ENCODE measurements at regions not wholly inside any gene's neighbourhood (a gene's known extent, or its start where the extent isn't known, plus 50 kb on each side); places are given as distances from the start of the nearest gene placed in this dataset.

DNA sequence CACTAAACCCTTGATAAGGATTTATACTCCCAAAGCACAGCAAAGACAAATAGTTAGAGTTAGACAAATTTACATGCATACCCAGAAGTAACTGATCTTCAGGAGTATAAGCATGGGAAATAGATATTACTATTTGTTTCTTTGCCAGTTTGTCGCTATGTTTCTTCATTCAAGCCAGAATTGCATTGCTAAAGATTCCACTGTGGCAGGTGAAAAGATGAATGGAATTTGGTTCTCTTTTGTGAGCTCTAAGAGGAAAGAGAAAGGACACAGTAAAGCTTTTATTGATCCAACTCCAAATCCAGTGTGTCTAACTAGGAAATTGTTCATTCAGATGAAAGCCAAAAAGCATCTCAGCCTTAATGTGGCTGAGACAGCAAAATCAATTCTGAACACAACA lies 292.3 kb upstream of the SPRY2 start:
- POLR2A ChIA-PET: no interaction called here
- TF ChIP-seq ZNF292 (tag by site-specific recombination; IDR thresholded peaks at IDR 0.05; ENCODE audit: borderline replicate concordance, low read depth) (no peak), ZNF792 (tag by site-specific recombination; IDR thresholded peaks at IDR 0.05) (no peak), ZNF544 (tag by site-specific recombination; IDR thresholded peaks at IDR 0.05) (no peak), ZNF157 (tag by site-specific recombination; IDR thresholded peaks at IDR 0.05) (no peak), GLI4 (tag by site-specific recombination; IDR thresholded peaks at IDR 0.05) (no peak), ZNF133 (tag by site-specific recombination; IDR thresholded peaks at IDR 0.05) (no peak), ZNF596 (tag by site-specific recombination; IDR thresholded peaks at IDR 0.05) (no peak), ZNF558 (tag by site-specific recombination; IDR thresholded peaks at IDR 0.05) (no peak), ZBTB20 (tag by site-specific recombination; IDR thresholded peaks at IDR 0.05) (no peak), ZNF350 (tag by site-specific recombination; IDR thresholded peaks at IDR 0.05) (no peak), ZNF843 (tag by site-specific recombination; IDR thresholded peaks at IDR 0.05) (no peak), ZNF2 (tag by site-specific recombination; IDR thresholded peaks at IDR 0.05) (no peak)
- TF ChIP-seq, protein P1, sequence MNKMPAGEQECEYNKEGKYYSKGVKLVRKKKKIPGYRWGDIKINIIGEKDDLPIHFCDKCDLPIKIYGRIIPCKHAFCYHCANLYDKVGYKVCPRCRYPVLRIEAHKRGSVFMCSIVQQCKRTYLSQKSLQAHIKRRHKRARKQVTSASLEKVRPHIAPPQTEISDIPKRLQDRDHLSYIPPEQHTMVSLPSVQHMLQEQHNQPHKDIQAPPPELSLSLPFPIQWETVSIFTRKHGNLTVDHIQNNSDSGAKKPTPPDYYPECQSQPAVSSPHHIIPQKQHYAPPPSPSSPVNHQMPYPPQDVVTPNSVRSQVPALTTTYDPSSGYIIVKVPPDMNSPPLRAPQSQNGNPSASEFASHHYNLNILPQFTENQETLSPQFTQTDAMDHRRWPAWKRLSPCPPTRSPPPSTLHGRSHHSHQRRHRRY (tag by site-specific recombination; IDR thresholded peaks at IDR 0.05): no peak
- Histone ChIP-seq H3K27ac (ENCODE audit: extremely low read depth, low read depth, low read length) (no peak overlapping the region), H3K4me1 (ENCODE audit: control insufficient read depth, insufficient read depth, low read length) (no peaks in the 10 kb centered on the region), H3K9me3 (ENCODE audit: control insufficient read depth, insufficient read depth, low read depth, low read length) (no peaks in the 10 kb centered on the region), H3K4me3 (ENCODE audit: low read depth, low read length) (no peak overlapping the region), H3K36me3 (ENCODE audit: control insufficient read depth in 2 of 2, insufficient read depth in 1 of 2, low read length in 2 of 2) (no peaks in the 10 kb centered on the region)
- CTCF ChIA-PET: no interaction called here

DNA sequence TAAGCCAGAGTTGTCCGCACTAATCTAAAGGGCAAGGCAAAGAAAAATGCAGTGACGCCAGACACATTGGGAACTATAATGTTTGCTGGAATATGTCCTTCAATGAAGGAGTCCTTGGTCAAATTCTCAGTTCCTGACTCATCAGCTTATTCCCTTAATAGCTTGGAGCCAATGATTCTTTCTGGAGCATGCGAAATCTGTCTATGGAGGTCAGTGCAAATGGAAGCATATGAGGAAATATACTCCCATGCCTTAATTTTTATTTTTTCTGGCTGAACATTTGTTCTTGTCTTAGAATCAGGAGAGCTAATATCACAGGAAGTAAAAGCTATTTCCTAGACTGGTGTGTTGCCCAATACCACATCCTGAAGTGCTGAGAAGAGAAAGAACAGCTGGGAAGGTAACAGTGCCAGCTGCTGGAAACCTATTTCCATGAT lies 289.8 kb upstream of the SPRY2 start:
- H3K4me1 ChIP-seq (ENCODE audit: control insufficient read depth, insufficient read depth, low read length): no peaks in the 10 kb centered on the region
- H3K36me3 ChIP-seq (ENCODE audit: control insufficient read depth in 2 of 2, insufficient read depth in 1 of 2, low read length in 2 of 2): no peaks in the 10 kb centered on the region
- TF ChIP-seq ZIC2 (tag by site-specific recombination; IDR thresholded peaks at IDR 0.05): no peak
- no peak for TF ChIP-seq ZNF48 (tag by site-specific recombination; IDR thresholded peaks at IDR 0.05)
- ChIA-PET POLR2A (no interaction called here), CTCF (no interaction called here)
- H3K27ac ChIP-seq (ENCODE audit: extremely low read depth, low read depth, low read length): no peak overlapping the region
- H3K9me3 ChIP-seq (ENCODE audit: control insufficient read depth, insufficient read depth, low read depth, low read length): no peaks in the 10 kb centered on the region
- no peak overlapping the region for H3K4me3 ChIP-seq (ENCODE audit: low read depth, low read length)

DNA sequence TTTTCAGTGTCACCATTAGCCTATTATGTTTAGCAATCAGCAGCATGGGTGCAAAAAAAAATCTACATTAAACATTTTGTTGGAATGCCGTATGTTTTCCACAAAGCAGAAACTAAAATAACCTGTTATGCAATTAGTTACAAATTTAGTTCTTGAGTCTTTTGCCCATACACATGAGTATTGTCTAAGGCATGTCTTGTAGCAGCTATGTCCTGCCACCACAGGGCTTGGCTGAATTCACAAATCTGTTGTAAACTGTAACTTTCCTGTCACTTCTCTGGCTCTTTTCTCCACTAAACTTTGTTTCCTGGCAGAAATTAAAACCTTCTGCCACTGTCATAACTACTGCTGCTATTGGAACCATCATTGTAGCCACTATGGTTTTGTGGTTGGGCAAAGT lies 277.9 kb upstream of the SPRY2 start:
- Histone ChIP-seq H3K36me3 (ENCODE audit: control insufficient read depth in 2 of 2, insufficient read depth in 1 of 2, low read length in 2 of 2) (no peaks in the 10 kb centered on the region), H3K9me3 (ENCODE audit: control insufficient read depth, insufficient read depth, low read depth, low read length) (no peaks in the 10 kb centered on the region), H3K27ac (ENCODE audit: extremely low read depth, low read depth, low read length) (no peak overlapping the region), H3K4me1 (ENCODE audit: control insufficient read depth, insufficient read depth, low read length) (no peaks in the 10 kb centered on the region), H3K4me3 (ENCODE audit: low read depth, low read length) (no peak overlapping the region)
- TF ChIP-seq KLF8 (tag by site-specific recombination; IDR thresholded peaks at IDR 0.05) (no peak), ZNF121 (tag by site-specific recombination; IDR thresholded peaks at IDR 0.05) (no peak), RBAK (tag by site-specific recombination; IDR thresholded peaks at IDR 0.05) (no peak), ZNF10 (tag by site-specific recombination; IDR thresholded peaks at IDR 0.05) (no peak), ZNF155 (tag by site-specific recombination; IDR thresholded peaks at IDR 0.05) (no peak), ZNF629 (tag by site-specific recombination; IDR thresholded peaks at IDR 0.05) (no peak), ZSCAN16 (tag by site-specific recombination; IDR thresholded peaks at IDR 0.05) (no peak)
- TF ChIP-seq, protein P2, sequence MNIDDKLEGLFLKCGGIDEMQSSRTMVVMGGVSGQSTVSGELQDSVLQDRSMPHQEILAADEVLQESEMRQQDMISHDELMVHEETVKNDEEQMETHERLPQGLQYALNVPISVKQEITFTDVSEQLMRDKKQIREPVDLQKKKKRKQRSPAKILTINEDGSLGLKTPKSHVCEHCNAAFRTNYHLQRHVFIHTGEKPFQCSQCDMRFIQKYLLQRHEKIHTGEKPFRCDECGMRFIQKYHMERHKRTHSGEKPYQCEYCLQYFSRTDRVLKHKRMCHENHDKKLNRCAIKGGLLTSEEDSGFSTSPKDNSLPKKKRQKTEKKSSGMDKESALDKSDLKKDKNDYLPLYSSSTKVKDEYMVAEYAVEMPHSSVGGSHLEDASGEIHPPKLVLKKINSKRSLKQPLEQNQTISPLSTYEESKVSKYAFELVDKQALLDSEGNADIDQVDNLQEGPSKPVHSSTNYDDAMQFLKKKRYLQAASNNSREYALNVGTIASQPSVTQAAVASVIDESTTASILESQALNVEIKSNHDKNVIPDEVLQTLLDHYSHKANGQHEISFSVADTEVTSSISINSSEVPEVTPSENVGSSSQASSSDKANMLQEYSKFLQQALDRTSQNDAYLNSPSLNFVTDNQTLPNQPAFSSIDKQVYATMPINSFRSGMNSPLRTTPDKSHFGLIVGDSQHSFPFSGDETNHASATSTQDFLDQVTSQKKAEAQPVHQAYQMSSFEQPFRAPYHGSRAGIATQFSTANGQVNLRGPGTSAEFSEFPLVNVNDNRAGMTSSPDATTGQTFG (tag by site-specific recombination; IDR thresholded peaks at IDR 0.05; ENCODE audit: borderline replicate concordance): no peak
- TF ChIP-seq, protein P3, sequence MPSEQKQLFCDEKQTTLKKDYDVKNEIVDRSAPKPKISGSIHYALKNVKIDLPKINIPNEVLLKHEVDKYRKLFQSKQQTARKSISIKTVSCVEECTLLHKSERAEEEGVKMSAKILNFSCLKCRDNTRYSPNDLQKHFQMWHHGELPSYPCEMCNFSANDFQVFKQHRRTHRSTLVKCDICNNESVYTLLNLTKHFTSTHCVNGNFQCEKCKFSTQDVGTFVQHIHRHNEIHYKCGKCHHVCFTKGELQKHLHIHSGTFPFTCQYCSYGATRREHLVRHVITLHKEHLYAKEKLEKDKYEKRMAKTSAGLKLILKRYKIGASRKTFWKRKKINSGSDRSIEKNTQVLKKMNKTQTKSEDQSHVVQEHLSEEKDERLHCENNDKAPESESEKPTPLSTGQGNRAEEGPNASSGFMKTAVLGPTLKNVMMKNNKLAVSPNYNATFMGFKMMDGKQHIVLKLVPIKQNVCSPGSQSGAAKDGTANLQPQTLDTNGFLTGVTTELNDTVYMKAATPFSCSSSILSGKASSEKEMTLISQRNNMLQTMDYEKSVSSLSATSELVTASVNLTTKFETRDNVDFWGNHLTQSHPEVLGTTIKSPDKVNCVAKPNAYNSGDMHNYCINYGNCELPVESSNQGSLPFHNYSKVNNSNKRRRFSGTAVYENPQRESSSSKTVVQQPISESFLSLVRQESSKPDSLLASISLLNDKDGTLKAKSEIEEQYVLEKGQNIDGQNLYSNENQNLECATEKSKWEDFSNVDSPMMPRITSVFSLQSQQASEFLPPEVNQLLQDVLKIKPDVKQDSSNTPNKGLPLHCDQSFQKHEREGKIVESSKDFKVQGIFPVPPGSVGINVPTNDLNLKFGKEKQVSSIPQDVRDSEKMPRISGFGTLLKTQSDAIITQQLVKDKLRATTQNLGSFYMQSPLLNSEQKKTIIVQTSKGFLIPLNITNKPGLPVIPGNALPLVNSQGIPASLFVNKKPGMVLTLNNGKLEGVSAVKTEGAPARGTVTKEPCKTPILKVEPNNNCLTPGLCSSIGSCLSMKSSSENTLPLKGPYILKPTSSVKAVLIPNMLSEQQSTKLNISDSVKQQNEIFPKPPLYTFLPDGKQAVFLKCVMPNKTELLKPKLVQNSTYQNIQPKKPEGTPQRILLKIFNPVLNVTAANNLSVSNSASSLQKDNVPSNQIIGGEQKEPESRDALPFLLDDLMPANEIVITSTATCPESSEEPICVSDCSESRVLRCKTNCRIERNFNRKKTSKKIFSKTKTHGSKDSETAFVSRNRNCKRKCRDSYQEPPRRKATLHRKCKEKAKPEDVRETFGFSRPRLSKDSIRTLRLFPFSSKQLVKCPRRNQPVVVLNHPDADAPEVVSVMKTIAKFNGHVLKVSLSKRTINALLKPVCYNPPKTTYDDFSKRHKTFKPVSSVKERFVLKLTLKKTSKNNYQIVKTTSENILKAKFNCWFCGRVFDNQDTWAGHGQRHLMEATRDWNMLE (tag by site-specific recombination; conservative IDR thresholded peaks at IDR 0.05; ENCODE audit: low read depth): no peak
- TF ChIP-seq, protein P4, sequence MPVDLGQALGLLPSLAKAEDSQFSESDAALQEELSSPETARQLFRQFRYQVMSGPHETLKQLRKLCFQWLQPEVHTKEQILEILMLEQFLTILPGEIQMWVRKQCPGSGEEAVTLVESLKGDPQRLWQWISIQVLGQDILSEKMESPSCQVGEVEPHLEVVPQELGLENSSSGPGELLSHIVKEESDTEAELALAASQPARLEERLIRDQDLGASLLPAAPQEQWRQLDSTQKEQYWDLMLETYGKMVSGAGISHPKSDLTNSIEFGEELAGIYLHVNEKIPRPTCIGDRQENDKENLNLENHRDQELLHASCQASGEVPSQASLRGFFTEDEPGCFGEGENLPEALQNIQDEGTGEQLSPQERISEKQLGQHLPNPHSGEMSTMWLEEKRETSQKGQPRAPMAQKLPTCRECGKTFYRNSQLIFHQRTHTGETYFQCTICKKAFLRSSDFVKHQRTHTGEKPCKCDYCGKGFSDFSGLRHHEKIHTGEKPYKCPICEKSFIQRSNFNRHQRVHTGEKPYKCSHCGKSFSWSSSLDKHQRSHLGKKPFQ (tag by site-specific recombination; IDR thresholded peaks at IDR 0.05): no peak
- ChIA-PET POLR2A (no interaction called here), CTCF (no interaction called here)
